HepG2 (cell line): ENCODE measurements at regions not wholly inside any gene's neighbourhood (a gene's known extent, or its start where the extent isn't known, plus 50 kb on each side); places are given as distances from the start of the nearest gene placed in this dataset.

Experiments
- ATAC-seq: fragments of 200-7000 bp; cut with Tn5 transposase; 3 replicates; pipeline ENCODE4 v1.9.1; 2020; ENCODE audit warnings: mild to moderate bottlenecking, moderate library complexity
- BruUV-seq: library from RNA; stranded (reverse); fragments of 400-500 nt; replicated peaks from 2 replicates; lab custom pipeline; 2021; lab: Mats Ljungman, UMichigan
- CTCF ChIA-PET: fragments of 300-600 bp; formaldehyde crosslinking; extraction: SDS; loops from one replicate; lab custom pipeline; 2021; ENCODE audit warnings: low total read pairs, inconsistent platforms, low intra/inter-chr PET ratio; lab: Yijun Ruan, JAX
- POLR2A ChIA-PET: fragments of 350-600 bp; sonication (Branson Sonifier 250); formaldehyde crosslinking; loops from one replicate; lab custom pipeline; 2020; ENCODE audit warnings: antibody characterized with exemption, inconsistent platforms; lab: Yijun Ruan, JAX
- DNase-seq: peaks from one replicate; pipeline ENCODE4 v3.0.0-alpha.2; 2015; ENCODE audit warnings: low spot score
- FAIRE-seq: peaks from 3 replicates; lab custom pipeline; 2011; peaks lifted over from hg19 to GRCh38; lab: Jason Lieb, UNC
- H2AFZ ChIP-seq: one replicate; pipeline ENCODE4 v1.6.1; 2011; ENCODE audit warnings: low read length, inconsistent platforms
- H3K27ac ChIP-seq: fragments of 300-600 bp; 3 replicates; pipeline ENCODE4 v1.8.0; 2011; ENCODE audit warnings: mixed run types, mild to moderate bottlenecking, mixed read lengths, low read length, inconsistent platforms; ENCODE audit not compliant: insufficient read depth; ENCODE audit errors: extremely low read length
- H3K27me3 ChIP-seq, 2 experiments: fragments of 200-600 bp in 1 of 2; 2 replicates in 1 of 2; 3 replicates in 1 of 2; pipeline versions ENCODE4 v1.6.0 to v1.8.0; 2011; ENCODE audit warnings: low read length in 2 of 2, mild to moderate bottlenecking in 2 of 2, moderate library complexity in 2 of 2, inconsistent platforms in 1 of 2; ENCODE audit not compliant: insufficient read depth in 2 of 2, control insufficient read depth in 1 of 2
- H3K36me3 ChIP-seq, 2 experiments: fragments of 200-600 bp in 1 of 2; replicated peaks in 1 of 2; 2 replicates in 1 of 2; 3 replicates in 1 of 2; pipeline versions ENCODE4 v1.5.1 to v1.8.0; 2011; ENCODE audit warnings: low read length in 2 of 2, inconsistent platforms in 1 of 2; ENCODE audit not compliant: insufficient read depth in 2 of 2, control insufficient read depth in 1 of 2
- H3K4me1 ChIP-seq: 2 replicates; pipeline ENCODE4 v1.5.1; 2012; ENCODE audit warnings: low read length, inconsistent platforms; ENCODE audit not compliant: insufficient read depth
- H3K4me2 ChIP-seq: 2 replicates; pipeline ENCODE4 v1.6.0; 2011; ENCODE audit warnings: low read depth, low read length, inconsistent platforms
- H3K4me3 ChIP-seq, 3 experiments: fragments of 200-600 bp in 1 of 3; sonication (generic), shearing (Covaris generic) in 1 of 3; replicated peaks in 1 of 3; 2 replicates each; pipeline ENCODE4 v1.5.1; 2011 to 2016; ENCODE audit warnings: low read length in 3 of 3, inconsistent platforms in 2 of 3, low read depth in 2 of 3, mild to moderate bottlenecking in 2 of 3, control low read depth in 1 of 3, mixed read lengths in 1 of 3; ENCODE audit not compliant: insufficient read depth in 1 of 3
- H3K79me2 ChIP-seq: one replicate; pipeline ENCODE4 v1.6.1; 2011; ENCODE audit warnings: low read length, inconsistent platforms; ENCODE audit not compliant: insufficient read depth
- H3K9ac ChIP-seq: 2 replicates; pipeline ENCODE4 v1.6.0; 2011; ENCODE audit warnings: mild to moderate bottlenecking, low read depth, low read length, inconsistent platforms; ENCODE audit not compliant: insufficient read depth
- H3K9me3 ChIP-seq: 2 replicates; pipeline ENCODE4 v1.5.1; 2012; ENCODE audit warnings: mild to moderate bottlenecking, low read length
- H4K20me1 ChIP-seq: 2 replicates; pipeline ENCODE4 v1.6.0; 2011; ENCODE audit warnings: inconsistent platforms, mild to moderate bottlenecking, low read length, moderate library complexity; ENCODE audit not compliant: insufficient read depth
- CHD2 ChIP-seq: IDR thresholded peaks from 2 replicates; pipeline ENCODE4 v1.6.1; 2011; ENCODE audit warnings: low read depth, low read length, improper control_type of control experiment
- ZNF124 ChIP-seq: sonication (generic); formaldehyde crosslinking; IDR thresholded peaks from 2 replicates; pipeline ENCODE4 v1.4.0; 2020; ENCODE audit warnings: missing genetic modification reagents
- ZNF296 ChIP-seq: sonication (generic); formaldehyde crosslinking; conservative IDR thresholded peaks from 2 replicates; pipeline ENCODE4 v1.5.0; 2020; ENCODE audit warnings: mild to moderate bottlenecking, missing genetic modification reagents
- WGBS: methylation state at CpG from one replicate; pipeline ENCODE4 v1.1.6; 2017; ENCODE audit warnings: low lambda C conversion rate; 5-methylcytosine and 5-hydroxymethylcytosine counted together
- in situ Hi-C: cut with HindIII; loops from 2 replicates; pipeline ENCODE4 v1.10.0; 2017; ENCODE audit warnings: low pct_unique_long_range_greater_than_20kb; ENCODE audit not compliant: extremely low pct_ligation_motif_present
- intact Hi-C: fragments of 100-400 bp; cut with micrococcal nuclease; formaldehyde crosslinking; loops from one replicate; pipeline ENCODE4 v1.10.0; 2022; ENCODE audit not compliant: unreplicated experiment
- TF ChIP-seq, protein P1 (sequence below): sonication (generic); formaldehyde crosslinking; IDR thresholded peaks from 2 replicates; pipeline ENCODE4 v1.4.0; 2020; ENCODE audit warnings: mild to moderate bottlenecking, missing genetic modification reagents

DNA sequence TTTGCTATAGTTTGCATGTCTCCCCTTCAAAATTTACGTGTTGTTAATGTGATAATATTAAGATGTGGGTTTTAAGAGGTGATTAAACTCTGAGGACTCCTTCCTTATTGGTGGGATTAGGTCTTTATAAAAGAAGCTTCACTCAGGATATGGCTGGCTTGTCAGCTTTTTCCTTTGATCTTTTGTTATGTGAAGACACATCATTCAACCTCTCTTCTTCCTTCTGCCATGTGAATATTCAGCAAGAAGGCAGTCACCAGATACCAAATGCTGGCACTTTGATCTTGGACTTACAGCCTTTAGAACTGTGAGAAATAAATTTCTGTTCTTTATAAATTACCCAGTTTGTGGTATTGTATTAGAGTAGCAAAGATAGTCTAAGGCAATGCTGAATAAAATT is 855.9 kb upstream of the CDH10 start:
- TF ChIP-seq CHD2: no peak
- TF ChIP-seq ZNF124 (CRISPR knock-in tag): no peak
- TF ChIP-seq, protein P1, sequence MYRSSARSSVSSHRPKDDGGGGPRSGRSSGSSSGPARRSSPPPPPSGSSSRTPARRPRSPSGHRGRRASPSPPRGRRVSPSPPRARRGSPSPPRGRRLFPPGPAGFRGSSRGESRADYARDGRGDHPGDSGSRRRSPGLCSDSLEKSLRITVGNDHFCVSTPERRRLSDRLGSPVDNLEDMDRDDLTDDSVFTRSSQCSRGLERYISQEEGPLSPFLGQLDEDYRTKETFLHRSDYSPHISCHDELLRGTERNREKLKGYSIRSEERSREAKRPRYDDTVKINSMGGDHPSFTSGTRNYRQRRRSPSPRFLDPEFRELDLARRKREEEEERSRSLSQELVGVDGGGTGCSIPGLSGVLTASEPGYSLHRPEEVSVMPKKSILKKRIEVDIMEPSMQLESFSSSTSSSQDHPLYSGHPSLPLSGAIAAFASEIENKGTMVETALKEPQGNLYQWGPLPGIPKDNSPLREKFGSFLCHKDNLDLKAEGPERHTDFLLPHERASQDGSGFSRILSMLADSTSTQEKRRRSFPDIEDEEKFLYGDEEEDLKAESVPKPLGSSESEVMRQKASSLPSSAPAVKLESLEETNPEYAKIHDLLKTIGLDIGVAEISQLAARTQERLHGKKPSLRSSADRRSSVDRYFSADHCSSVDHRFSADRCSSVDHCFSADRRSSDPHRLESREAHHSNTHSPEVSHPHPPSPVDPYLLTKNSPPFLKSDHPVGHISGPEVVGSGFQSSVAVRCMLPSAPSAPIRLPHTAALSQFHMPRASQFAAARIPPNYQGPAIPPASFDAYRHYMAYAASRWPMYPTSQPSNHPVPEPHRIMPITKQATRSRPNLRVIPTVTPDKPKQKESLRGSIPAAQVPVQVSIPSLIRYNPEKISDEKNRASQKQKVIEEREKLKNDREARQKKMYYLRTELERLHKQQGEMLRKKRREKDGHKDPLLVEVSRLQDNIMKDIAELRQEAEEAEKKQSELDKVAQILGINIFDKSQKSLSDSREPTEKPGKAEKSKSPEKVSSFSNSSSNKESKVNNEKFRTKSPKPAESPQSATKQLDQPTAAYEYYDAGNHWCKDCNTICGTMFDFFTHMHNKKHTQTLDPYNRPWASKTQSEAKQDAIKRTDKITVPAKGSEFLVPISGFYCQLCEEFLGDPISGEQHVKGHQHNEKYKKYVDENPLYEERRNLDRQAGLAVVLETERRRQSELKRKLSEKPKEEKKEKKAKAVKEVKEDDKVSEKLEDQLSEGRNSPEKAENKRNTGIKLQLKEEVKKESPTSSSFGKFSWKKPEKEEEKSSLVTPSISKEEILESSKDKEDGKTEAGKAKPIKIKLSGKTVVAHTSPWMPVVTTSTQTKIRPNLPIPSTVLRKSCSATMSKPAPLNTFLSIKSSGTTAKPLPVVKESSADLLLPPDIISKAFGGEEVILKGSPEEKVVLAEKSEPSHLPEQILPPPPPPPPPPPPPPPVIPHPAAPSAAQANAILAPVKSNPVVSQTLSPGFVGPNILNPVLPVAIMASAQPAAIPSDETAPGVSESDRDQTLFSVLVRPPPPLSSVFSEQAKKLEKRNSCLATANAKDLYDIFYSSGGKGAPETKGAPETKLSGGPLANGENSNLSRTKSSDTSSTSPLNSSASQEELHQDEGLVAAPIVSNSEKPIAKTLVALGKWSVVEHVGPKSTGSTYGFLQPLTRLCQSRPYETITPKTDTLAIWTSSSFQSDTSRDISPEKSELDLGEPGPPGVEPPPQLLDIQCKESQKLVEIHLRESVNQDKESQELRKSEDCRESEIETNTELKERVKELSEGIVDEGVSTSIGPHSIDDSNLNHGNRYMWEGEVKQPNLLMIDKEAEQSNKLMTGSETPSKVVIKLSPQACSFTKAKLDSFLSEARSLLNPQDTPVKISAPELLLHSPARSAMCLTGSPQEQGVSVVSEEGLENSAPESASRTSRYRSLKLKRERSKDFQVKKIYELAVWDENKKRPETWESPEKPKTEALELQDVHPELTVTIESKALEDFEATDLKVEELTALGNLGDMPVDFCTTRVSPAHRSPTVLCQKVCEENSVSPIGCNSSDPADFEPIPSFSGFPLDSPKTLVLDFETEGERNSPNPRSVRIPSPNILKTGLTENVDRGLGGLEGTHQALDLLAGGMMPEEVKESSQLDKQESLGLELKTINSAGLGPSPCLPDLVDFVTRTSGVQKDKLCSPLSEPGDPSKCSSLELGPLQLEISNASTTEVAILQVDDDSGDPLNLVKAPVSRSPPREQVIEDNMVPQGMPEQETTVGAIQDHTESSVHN: no peak
- TF ChIP-seq ZNF296: no peak
- intact Hi-C loops (no loop called here), in situ Hi-C loops (no loop called here)
- Histone ChIP-seq H3K79me2 (no peaks in the 10 kb centered on the region), H3K4me1 (no peaks in the 10 kb centered on the region), H3K27ac (no peak overlapping the region), H3K36me3 (no peaks in the 10 kb centered on the region), H3K4me3 (no peak overlapping the region), H3K9ac (no peak overlapping the region), H3K4me2 (no peak overlapping the region), H3K27me3 (no peaks in the 10 kb centered on the region), H4K20me1 (no peaks in the 10 kb centered on the region), H3K9me3 (peaks cover 24% of the 10 kb centered on the region), H2AFZ (no peak overlapping the region)
- ATAC-seq (no peak), FAIRE-seq (no peak), DNase-seq (no peak)
- no TSS peak for BruUV-seq
- CTCF ChIA-PET: no interaction called here
- WGBS: 4% methylated on average over 1 of the region's 1 CpG
- POLR2A ChIA-PET: no interaction called here
